K562 (cell line): ENCODE measurements at regions not wholly inside any gene's neighbourhood (a gene's known extent, or its start where the extent isn't known, plus 50 kb on each side); places are given as distances from the start of the nearest gene placed in this dataset.

ENCODE experiments used
- ATAC-seq: fragments of 200-7000 bp; cut with Tn5 transposase; 3 replicates; pipeline ENCODE4 v1.9.1; 2020; ENCODE audit warnings: moderate library complexity
- BruUV-seq: library from RNA; stranded (reverse); fragments of 400-500 nt; replicated peaks from 2 replicates; lab custom pipeline; 2021; lab: Mats Ljungman, UMichigan
- CTCF ChIA-PET: fragments of 300-600 bp; formaldehyde crosslinking; extraction: SDS; loops from one replicate; lab custom pipeline; 2021; ENCODE audit warnings: low intra/inter-chr PET ratio; lab: Yijun Ruan, JAX
- POLR2A ChIA-PET: fragments of 300-600, 350-650 bp; sonication (Branson Sonifier 250); formaldehyde crosslinking; extraction: SDS; loops from one replicate; lab custom pipeline; 2021; ENCODE audit warnings: antibody characterized with exemption, inconsistent platforms; lab: Yijun Ruan, JAX
- DNase-seq, 4 experiments: peaks; one replicate each; pipeline versions ENCODE4 v3.0.0 to v3.0.0-alpha.2; 2011 to 2018; ENCODE audit warnings: low spot score in 3 of 4, mixed read lengths in 3 of 4; ENCODE audit errors: extremely low read depth in 1 of 4
- FAIRE-seq: peaks from 2 replicates; lab custom pipeline; 2011; peaks lifted over from hg19 to GRCh38; lab: Jason Lieb, UNC
- H2AFZ ChIP-seq: 2 replicates; pipeline ENCODE4 v1.6.0; 2011; ENCODE audit warnings: low read depth, low read length, control low read depth, inconsistent platforms
- H3K27ac ChIP-seq: fragments of 200-600 bp; 3 replicates; pipeline ENCODE4 v1.8.0; 2011; ENCODE audit warnings: low read depth, mild to moderate bottlenecking, control low read depth, inconsistent platforms, low read length, moderate library complexity, mixed read lengths; ENCODE audit errors: extremely low read depth
- H3K27me3 ChIP-seq, 2 experiments: fragments of 300-600 bp in 1 of 2; 2 replicates in 1 of 2; 3 replicates in 1 of 2; pipeline versions ENCODE4 v1.6.0 to v1.8.0; 2011; ENCODE audit warnings: inconsistent platforms in 2 of 2, low read length in 2 of 2, mild to moderate bottlenecking in 1 of 2, mixed read lengths in 1 of 2, moderate library complexity in 1 of 2; ENCODE audit not compliant: control insufficient read depth in 2 of 2, insufficient read depth in 2 of 2
- H3K36me3 ChIP-seq: fragments of 300-600 bp; 3 replicates; pipeline ENCODE4 v1.8.0; 2011; ENCODE audit warnings: mild to moderate bottlenecking, low read length, inconsistent platforms; ENCODE audit not compliant: control insufficient read depth, insufficient read depth
- H3K4me1 ChIP-seq, 2 experiments: fragments of 200-600 bp in 1 of 2; replicated peaks in 1 of 2; 2 replicates in 1 of 2; 3 replicates in 1 of 2; pipeline versions ENCODE4 v1.5.1 to v1.8.0; 2011; ENCODE audit warnings: inconsistent platforms in 2 of 2, low read length in 2 of 2, mild to moderate bottlenecking in 1 of 2, mixed read lengths in 1 of 2, moderate library complexity in 1 of 2; ENCODE audit not compliant: control insufficient read depth in 2 of 2, insufficient read depth in 2 of 2
- H3K4me2 ChIP-seq: 2 replicates; pipeline ENCODE4 v1.6.1; 2011; ENCODE audit warnings: low read length, control low read depth, inconsistent platforms, mixed read lengths; ENCODE audit not compliant: insufficient read depth
- H3K4me3 ChIP-seq: fragments of 200-600 bp; sonication (generic), shearing (Covaris generic); 2 replicates; pipeline ENCODE4 v1.5.1; 2016; ENCODE audit warnings: control low read depth, inconsistent platforms
- H3K79me2 ChIP-seq: fragments of 200-600 bp; 3 replicates; pipeline ENCODE4 v1.8.0; 2011; ENCODE audit warnings: low read length, inconsistent platforms; ENCODE audit not compliant: control insufficient read depth, insufficient read depth
- H3K9ac ChIP-seq, 2 experiments: 2 replicates each; pipeline versions ENCODE4 v1.6.0 to v1.6.1; 2011; ENCODE audit warnings: low read depth in 2 of 2, low read length in 2 of 2, control low read depth in 1 of 2, inconsistent platforms in 1 of 2, mild to moderate bottlenecking in 1 of 2, mixed read lengths in 1 of 2; ENCODE audit not compliant: insufficient read depth in 1 of 2
- H3K9me1 ChIP-seq: one replicate; pipeline ENCODE4 v1.6.0; 2011; ENCODE audit warnings: inconsistent platforms, mild to moderate bottlenecking, low read length, moderate library complexity; ENCODE audit not compliant: control insufficient read depth, insufficient read depth
- H3K9me3 ChIP-seq: replicated peaks from 2 replicates; pipeline ENCODE4 v1.5.1; 2011; ENCODE audit warnings: low read depth, low read length, inconsistent platforms; ENCODE audit not compliant: control insufficient read depth, insufficient read depth
- H4K20me1 ChIP-seq: replicated peaks from 2 replicates; pipeline ENCODE4 v1.6.1; 2011; ENCODE audit warnings: low read length, inconsistent platforms, mixed read lengths; ENCODE audit not compliant: control insufficient read depth, insufficient read depth
- CBX3 ChIP-seq, 2 experiments: IDR thresholded peaks; 1 replicate in 1 of 2; 2 replicates in 1 of 2; pipeline ENCODE4 v1.6.1; 2012; ENCODE audit warnings: inconsistent platforms in 2 of 2, low read length in 2 of 2, borderline replicate concordance in 1 of 2, control low read depth in 1 of 2
- GABPA ChIP-seq: fragments of 200-800 bp; sonication (Bioruptor generic); conservative IDR thresholded peaks from 2 replicates; pipeline ENCODE4 v1.6.1; 2016; ENCODE audit warnings: low read depth, missing genetic modification characterization, missing compliant biosample characterization
- GABPB1 ChIP-seq: sonication (generic); formaldehyde crosslinking; IDR thresholded peaks from 2 replicates; pipeline ENCODE4 v1.8.0; 2022; ENCODE audit warnings: mild to moderate bottlenecking, missing genetic modification reagents
- KDM2B ChIP-seq: fragments of 250-450 bp; sonication (Bioruptor Pico); IDR thresholded peaks from 2 replicates; pipeline ENCODE4 v1.8.0; 2021; ENCODE audit warnings: mild to moderate bottlenecking, moderate library complexity
- LARP7 ChIP-seq: fragments of 450-650 bp; IDR thresholded peaks from 2 replicates; pipeline ENCODE4 v1.6.1; 2016
- MAFG ChIP-seq: fragments of 450-650 bp; conservative IDR thresholded peaks from 2 replicates; pipeline ENCODE4 v1.6.1; 2016; ENCODE audit warnings: missing genetic modification characterization, missing compliant biosample characterization
- PTRF ChIP-seq: fragments of 450-650 bp; IDR thresholded peaks from 2 replicates; pipeline ENCODE4 v1.6.1; 2016; ENCODE audit warnings: mild to moderate bottlenecking, missing genetic modification characterization, missing compliant biosample characterization
- RBM14 ChIP-seq: fragments of 200-400 bp; formaldehyde crosslinking; IDR thresholded peaks from 2 replicates; pipeline ENCODE4 v1.6.1; 2018; ENCODE audit warnings: low read depth, mild to moderate bottlenecking, low read length, moderate library complexity, borderline replicate concordance; ENCODE audit not compliant: insufficient read depth
- RFX7 ChIP-seq: fragments of 250-450 bp; sonication (Bioruptor Pico); IDR thresholded peaks from 2 replicates; pipeline ENCODE4 v1.5.1; 2021; ENCODE audit warnings: mild to moderate bottlenecking
- ZNF124 ChIP-seq: sonication (generic); formaldehyde crosslinking; IDR thresholded peaks from 2 replicates; pipeline ENCODE4 v1.8.1; 2022; ENCODE audit warnings: missing genetic modification reagents
- ZNF175 ChIP-seq: fragments of 200-800 bp; sonication (Bioruptor generic); IDR thresholded peaks from 2 replicates; pipeline ENCODE4 v1.6.1; 2016; ENCODE audit warnings: low read depth, mild to moderate bottlenecking, missing genetic modification characterization, missing compliant biosample characterization
- ZNF197 ChIP-seq: fragments of 200-800 bp; sonication (Bioruptor generic); IDR thresholded peaks from 2 replicates; pipeline ENCODE4 v1.6.1; 2016; ENCODE audit warnings: low read depth, missing genetic modification characterization, missing compliant biosample characterization
- ZNF707 ChIP-seq: fragments of 250-450 bp; sonication (Bioruptor Pico); conservative IDR thresholded peaks from 2 replicates; pipeline ENCODE4 v1.8.0; 2022; ENCODE audit warnings: inconsistent platforms, mild to moderate bottlenecking, moderate library complexity
- ZNF780A ChIP-seq: fragments of 250-450 bp; sonication (Bioruptor Pico); IDR thresholded peaks from 2 replicates; pipeline ENCODE4 v1.5.0; 2021; ENCODE audit warnings: mild to moderate bottlenecking
- WGBS: fragments of 100-300 bp; shearing (Covaris generic); methylation state at CpG from one replicate; pipeline ENCODE4 v1.1.6; 2016; ENCODE audit warnings: low coverage, mixed read lengths; ENCODE audit not compliant: insufficient coverage; ENCODE audit errors: missing lambda C conversion rate; 5-methylcytosine and 5-hydroxymethylcytosine counted together
- in situ Hi-C: fragments of 300-500 bp; cut with MboI; formaldehyde crosslinking; loops from 4 replicates; pipeline ENCODE4 v1.15.0; 2018; ENCODE audit warnings: inconsistent platforms, mixed read lengths
- intact Hi-C: fragments of 100-400 bp; cut with micrococcal nuclease; formaldehyde crosslinking; loops from 2 replicates; pipeline ENCODE4 v1.14.2; 2022

- no peak overlapping the region for H3K27ac ChIP-seq
- H3K9me3 ChIP-seq, result no peaks in the 10 kb centered on the region
- POLR2A ChIA-PET, result no interaction called here
Measured at GRCh38 chr2:51601706-51602105, 569.8 kb upstream of the NRXN1 start.

GRCh38 chr2:51597086-51597485 is 565.2 kb upstream of the NRXN1 start:
- Histone ChIP-seq H3K27ac (no peak overlapping the region), H3K9ac (no peak overlapping the region), H3K36me3 (no peaks in the 10 kb centered on the region), H3K4me1 (no peaks in the 10 kb centered on the region), H3K79me2 (no peaks in the 10 kb centered on the region), H3K4me2 (no peak overlapping the region), H2AFZ (no peak overlapping the region), H3K27me3 (no peaks in the 10 kb centered on the region)
- BruUV-seq, result no TSS peak
- CTCF ChIA-PET, result no interaction called here
- FAIRE-seq (no peak), DNase-seq (no peak)
- TF ChIP-seq GABPB1 (CRISPR knock-in tag) (no peak), CBX3 (IDR thresholded peaks at IDR 0.05; ENCODE audit: borderline replicate concordance in 1 of 2, low read length in 2 of 2) (no peak), PTRF (no peak), LARP7 (no peak), ZNF175 (no peak)
- TF ChIP-seq, all 486 proteins: peak for 0
- Histone ChIP-seq H3K9me3 (no peaks in the 10 kb centered on the region), H4K20me1 (no peaks in the 10 kb centered on the region), H3K9me1 (no peaks in the 10 kb centered on the region), H3K4me3 (no peak overlapping the region)
- in situ Hi-C loops (no loop called here), intact Hi-C loops (no loop called here)
- no peak for ATAC-seq
- POLR2A ChIA-PET, result no interaction called here

More at GRCh38 chr2:51601706-51602105, 569.8 kb upstream of the NRXN1 start:
- no peaks in the 10 kb centered on the region for H3K79me2 ChIP-seq
- H4K20me1 ChIP-seq, result no peaks in the 10 kb centered on the region
- H3K9ac ChIP-seq, result no peak overlapping the region
- in situ Hi-C loops, result no loop called here
- 0% methylated on average over 5 of the region's 5 CpGs for WGBS
- FAIRE-seq (no peak), DNase-seq (no peak), ATAC-seq (no peak)
- H2AFZ ChIP-seq, result no peak overlapping the region
- no peak overlapping the region for H3K4me3 ChIP-seq
- H3K27me3 ChIP-seq, result no peaks in the 10 kb centered on the region
- intact Hi-C loops, result no loop called here
- CTCF ChIA-PET, result no interaction called here
- no peaks in the 10 kb centered on the region for H3K36me3 ChIP-seq
- BruUV-seq, result no TSS peak
- H3K4me1 ChIP-seq, result no peaks in the 10 kb centered on the region
- H3K4me2 ChIP-seq, result no peak overlapping the region
- no peaks in the 10 kb centered on the region for H3K9me1 ChIP-seq
- TF ChIP-seq ZNF780A, result no peak
- no peak for TF ChIP-seq ZNF707 (CRISPR knock-in tag)
- TF ChIP-seq RBM14, result no peak
- no peak for TF ChIP-seq MAFG
- TF ChIP-seq ZNF197 (CRISPR knock-in tag), result no peak
- TF ChIP-seq GABPA, result no peak
- TF ChIP-seq KDM2B (CRISPR knock-in tag), result no peak
- no peak for TF ChIP-seq RFX7 (CRISPR knock-in tag)
- TF ChIP-seq ZNF124 (CRISPR knock-in tag), result no peak
